ENCODE measurements at regions not wholly inside any gene's neighbourhood (a gene's known extent, or its start where the extent isn't known, plus 50 kb on each side); places are given as distances from the start of the nearest gene placed in this dataset.

DNA sequence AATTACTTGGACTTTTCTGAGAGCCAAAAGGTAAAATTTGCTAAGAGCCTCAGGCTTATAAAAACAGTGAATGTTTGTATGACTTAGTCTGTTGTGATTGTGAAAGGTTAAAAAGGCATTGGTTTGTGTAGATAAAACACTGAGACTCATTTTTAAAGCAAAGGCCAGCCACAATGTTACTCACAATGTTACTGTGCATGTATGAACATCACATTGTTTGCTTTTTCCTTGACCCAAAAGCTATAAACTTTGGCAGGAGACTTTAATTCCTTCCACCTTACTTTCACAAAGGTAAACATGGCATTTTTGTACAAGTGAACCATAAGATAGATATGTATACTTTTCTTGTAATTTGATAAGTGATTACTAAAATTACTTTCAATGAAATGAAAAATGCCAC is 70.5 kb downstream of the NPAP1 start:
- no peaks in the 10 kb centered on the region for H3K23me2 ChIP-seq (ENCODE audit: insufficient read length, low read depth, low read length, poor library complexity, severe bottlenecking)
- no peak overlapping the region for H3K27ac ChIP-seq (ENCODE audit: insufficient read length, low read depth, low read length)
- no peak overlapping the region for H3K18ac ChIP-seq (ENCODE audit: insufficient read length, low read depth, low read length)
- H3K27me3 ChIP-seq (ENCODE audit: insufficient read depth, low read length), result no peaks in the 10 kb centered on the region
- no peak overlapping the region for H4K5ac ChIP-seq (ENCODE audit: insufficient read length, low read depth, low read length)
- no peak overlapping the region for H2BK12ac ChIP-seq (ENCODE audit: insufficient read length, low read depth, low read length)
- H3K56ac ChIP-seq (ENCODE audit: insufficient read length, low read depth, low read length), result no peak overlapping the region
- no peak overlapping the region for H2BK120ac ChIP-seq (ENCODE audit: low read depth, low read length, poor library complexity, severe bottlenecking)
- no peak overlapping the region for H2BK5ac ChIP-seq (ENCODE audit: insufficient read length, low read length)
- H3T11ph ChIP-seq (ENCODE audit: low read length), result no peak overlapping the region
- no peak overlapping the region for H3K4ac ChIP-seq (ENCODE audit: low read depth, low read length)
- no peaks in the 10 kb centered on the region for H3K4me1 ChIP-seq (ENCODE audit: insufficient read depth, low read length)
- no peak overlapping the region for H2BK20ac ChIP-seq (ENCODE audit: low read depth, low read length, poor library complexity, severe bottlenecking)
- H3K23ac ChIP-seq (ENCODE audit: insufficient read length, low read depth, low read length), result no peak overlapping the region
- H4K8ac ChIP-seq (replicated peaks; ENCODE audit: insufficient read length, low read depth, low read length), result no peak overlapping the region
- H2AFZ ChIP-seq (ENCODE audit: low read length), result no peak overlapping the region
- Mint-ChIP-seq H3K9me3 (peaks cover 46 to 61% of the 10 kb centered on the region in 2 experiments), H3K4me1 (no peaks in the 10 kb centered on the region), H3K36me3 (ENCODE audit: insufficient read depth in 1 of 3, low read depth in 3 of 3) (peaks cover 3 to 10% (median 9%) of the 10 kb centered on the region in 3 experiments; a peak in 6 of 7 replicates), H3K27me3 (ENCODE audit: low read depth) (peaks cover 2% of the 10 kb centered on the region; the same call in 1 of the 2 replicates), H3K27ac (no peak overlapping the region), H3K4me3 (no peak overlapping the region)
- no peaks in the 10 kb centered on the region for H4K20me1 ChIP-seq (ENCODE audit: control insufficient read depth, insufficient read depth, insufficient read length)
- H3K4me2 ChIP-seq (ENCODE audit: insufficient read depth, insufficient read length, low read length), result no peak overlapping the region
- H4K91ac ChIP-seq (ENCODE audit: insufficient read length, low read depth, low read length), result no peak overlapping the region
- H3K79me1 ChIP-seq (ENCODE audit: insufficient read depth, low read depth, low read length, poor library complexity, severe bottlenecking), result no peaks in the 10 kb centered on the region
- no peak overlapping the region for H3K9ac ChIP-seq (ENCODE audit: extremely low read depth, insufficient read length, low read length)
- H3K9me3 ChIP-seq (ENCODE audit: control insufficient read depth, low read depth, low read length), result peaks cover 32% of the 10 kb centered on the region
- TF ChIP-seq CTCF (conservative IDR thresholded peaks at IDR 0.05), result no peak
- no peaks in the 10 kb centered on the region for H3K79me2 ChIP-seq (ENCODE audit: insufficient read depth, low read length)
- no peak for DNase-seq
- H2AK5ac ChIP-seq (ENCODE audit: insufficient read length, low read length), result no peak overlapping the region
- no peak overlapping the region for H2BK15ac ChIP-seq (ENCODE audit: low read depth, low read length)
- no peak overlapping the region for H3K14ac ChIP-seq (ENCODE audit: insufficient read depth, low read length)

Measured in H9 (cell line).